B cell (primary cell): ENCODE measurements at regions not wholly inside any gene's neighbourhood (a gene's known extent, or its start where the extent isn't known, plus 50 kb on each side); places are given as distances from the start of the nearest gene placed in this dataset.

ENCODE experiments used
- EZH2 ChIP-seq: IDR thresholded peaks from 2 replicates; pipeline ENCODE4 v1.6.1; 2012; ENCODE audit warnings: borderline replicate concordance, low read depth, mild to moderate bottlenecking, moderate library complexity, low read length; ENCODE audit not compliant: insufficient read depth, poor library complexity, severe bottlenecking
- TF ChIP-seq, protein P1 (sequence below): fragments of 200-600 bp; IDR thresholded peaks from one replicate; pipeline ENCODE4 v1.8.0; 2022; ENCODE audit warnings: antibody characterized with exemption, mild to moderate bottlenecking

GRCh38 chr2:168356477-168356835 lies 99.6 kb upstream of the CERS6 start:
- TF ChIP-seq, protein P1, sequence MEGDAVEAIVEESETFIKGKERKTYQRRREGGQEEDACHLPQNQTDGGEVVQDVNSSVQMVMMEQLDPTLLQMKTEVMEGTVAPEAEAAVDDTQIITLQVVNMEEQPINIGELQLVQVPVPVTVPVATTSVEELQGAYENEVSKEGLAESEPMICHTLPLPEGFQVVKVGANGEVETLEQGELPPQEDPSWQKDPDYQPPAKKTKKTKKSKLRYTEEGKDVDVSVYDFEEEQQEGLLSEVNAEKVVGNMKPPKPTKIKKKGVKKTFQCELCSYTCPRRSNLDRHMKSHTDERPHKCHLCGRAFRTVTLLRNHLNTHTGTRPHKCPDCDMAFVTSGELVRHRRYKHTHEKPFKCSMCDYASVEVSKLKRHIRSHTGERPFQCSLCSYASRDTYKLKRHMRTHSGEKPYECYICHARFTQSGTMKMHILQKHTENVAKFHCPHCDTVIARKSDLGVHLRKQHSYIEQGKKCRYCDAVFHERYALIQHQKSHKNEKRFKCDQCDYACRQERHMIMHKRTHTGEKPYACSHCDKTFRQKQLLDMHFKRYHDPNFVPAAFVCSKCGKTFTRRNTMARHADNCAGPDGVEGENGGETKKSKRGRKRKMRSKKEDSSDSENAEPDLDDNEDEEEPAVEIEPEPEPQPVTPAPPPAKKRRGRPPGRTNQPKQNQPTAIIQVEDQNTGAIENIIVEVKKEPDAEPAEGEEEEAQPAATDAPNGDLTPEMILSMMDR, result no peak
- no peak for TF ChIP-seq EZH2
